Breast epithelium (tissue), 4 donors: ENCODE measurements at regions not wholly inside any gene's neighbourhood (a gene's known extent, or its start where the extent isn't known, plus 50 kb on each side); places are given as distances from the start of the nearest gene placed in this dataset.

Experiments used
- DNase-seq, 2 donors: peaks; one replicate each; pipeline ENCODE4 v3.0.0-alpha.2; 2019; ENCODE audit warnings: low spot score in 2 of 2
- H3K27ac ChIP-seq, 2 donors: fragments of 200-600 bp; sonication (generic) in 1 of 2; one replicate each; pipeline ENCODE4 v1.5.1; 2016 to 2019; ENCODE audit warnings: mild to moderate bottlenecking in 1 of 2
- H3K27me3 ChIP-seq, 2 donors: fragments of 200-600 bp; sonication (generic) in 1 of 2; one replicate each; pipeline versions ENCODE4 v1.5.1 to v1.6.0; 2017 to 2019; ENCODE audit warnings: control low read depth in 1 of 2, mild to moderate bottlenecking in 1 of 2
- H3K36me3 ChIP-seq: fragments of 200-600 bp; one replicate; pipeline ENCODE4 v1.5.1; 2019
- H3K4me1 ChIP-seq, 2 donors: fragments of 200-600 bp; sonication (generic); one replicate each; pipeline ENCODE4 v1.5.1; 2016 to 2019; ENCODE audit warnings: control low read depth in 1 of 2
- H3K4me3 ChIP-seq, 3 donors: fragments of 200-600 bp; sonication (generic); 1 replicate in 2 of 3; 2 replicates in 1 of 3; pipeline ENCODE4 v1.5.1; 2016 to 2019; ENCODE audit warnings: mild to moderate bottlenecking in 3 of 3, moderate library complexity in 2 of 3
- H3K9me3 ChIP-seq, 2 donors: fragments of 200-600 bp; sonication (generic) in 1 of 2; one replicate each; pipeline ENCODE4 v1.5.1; 2016 to 2019; ENCODE audit warnings: control low read depth in 1 of 2
- POLR2A ChIP-seq: fragments of 450-650 bp; IDR thresholded peaks from one replicate; pipeline ENCODE4 v1.6.1; 2016; ENCODE audit warnings: antibody characterized with exemption, mild to moderate bottlenecking, moderate library complexity
- POLR2AphosphoS5 ChIP-seq, 3 donors: sonication (generic); formaldehyde crosslinking; IDR thresholded peaks; one replicate each; pipeline ENCODE4 v1.6.1; 2017; ENCODE audit warnings: antibody characterized with exemption in 3 of 3
- intact Hi-C: fragments of 100-400 bp; cut with DNase I; formaldehyde crosslinking; loops from one replicate; pipeline ENCODE4 v1.15.1; 2023; ENCODE audit warnings: low total_unique reads
- TF ChIP-seq, protein P1 (sequence below), 3 donors: fragments of 450-650 bp; IDR thresholded peaks; one replicate each; pipeline ENCODE4 v1.5.1; 2016 to 2017; ENCODE audit warnings: antibody characterized with exemption in 3 of 3, mild to moderate bottlenecking in 3 of 3, moderate library complexity in 3 of 3

DNA sequence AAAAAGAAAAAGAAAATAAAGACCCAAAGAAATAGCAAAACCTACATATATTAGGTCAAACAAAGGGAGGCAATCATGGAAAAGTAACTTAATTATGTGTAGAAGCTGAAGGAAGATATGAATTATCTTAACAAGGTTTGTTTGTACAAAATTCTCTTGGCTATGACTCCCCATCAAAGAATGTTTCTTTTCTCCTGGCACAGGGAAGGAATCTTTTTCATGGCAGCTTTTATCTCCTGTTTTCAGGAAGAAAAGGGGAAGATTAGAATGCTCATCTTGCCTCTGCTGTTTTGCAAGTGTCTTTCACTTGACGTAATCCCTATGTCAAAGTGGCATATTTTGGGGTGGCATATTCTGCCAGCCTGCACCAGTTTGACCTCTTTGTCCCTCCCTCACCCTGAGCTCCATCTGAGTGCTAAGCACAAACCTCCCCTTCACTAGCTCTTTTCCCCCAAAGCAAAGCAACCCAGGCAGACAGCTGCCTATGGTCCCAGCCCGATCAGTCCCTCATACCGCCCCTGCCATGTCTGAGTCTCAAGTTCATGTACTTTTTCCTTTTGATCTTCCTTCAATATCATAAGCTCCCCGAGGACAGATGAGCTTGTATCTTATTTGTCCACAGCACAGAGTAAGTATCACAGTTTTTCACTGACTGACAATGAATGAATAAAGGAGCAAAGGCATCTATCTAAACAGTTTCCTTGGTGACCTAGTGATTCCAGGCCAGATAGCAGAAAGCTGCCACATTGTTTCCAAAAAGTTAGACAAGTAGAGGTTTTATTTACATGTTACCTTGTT lies 242.8 kb upstream of the ANKRD55 start:
- Histone ChIP-seq H3K4me3 (no peak overlapping the region), H3K27me3 (no peaks in the 10 kb centered on the region), H3K36me3 (no peaks in the 10 kb centered on the region), H3K9me3 (no peaks in the 10 kb centered on the region), H3K27ac (peak overlapping the region; percentile 4 to 51), H3K4me1 (no peaks in the 10 kb centered on the region)
- TF ChIP-seq POLR2A: no peak
- TF ChIP-seq, protein P1, sequence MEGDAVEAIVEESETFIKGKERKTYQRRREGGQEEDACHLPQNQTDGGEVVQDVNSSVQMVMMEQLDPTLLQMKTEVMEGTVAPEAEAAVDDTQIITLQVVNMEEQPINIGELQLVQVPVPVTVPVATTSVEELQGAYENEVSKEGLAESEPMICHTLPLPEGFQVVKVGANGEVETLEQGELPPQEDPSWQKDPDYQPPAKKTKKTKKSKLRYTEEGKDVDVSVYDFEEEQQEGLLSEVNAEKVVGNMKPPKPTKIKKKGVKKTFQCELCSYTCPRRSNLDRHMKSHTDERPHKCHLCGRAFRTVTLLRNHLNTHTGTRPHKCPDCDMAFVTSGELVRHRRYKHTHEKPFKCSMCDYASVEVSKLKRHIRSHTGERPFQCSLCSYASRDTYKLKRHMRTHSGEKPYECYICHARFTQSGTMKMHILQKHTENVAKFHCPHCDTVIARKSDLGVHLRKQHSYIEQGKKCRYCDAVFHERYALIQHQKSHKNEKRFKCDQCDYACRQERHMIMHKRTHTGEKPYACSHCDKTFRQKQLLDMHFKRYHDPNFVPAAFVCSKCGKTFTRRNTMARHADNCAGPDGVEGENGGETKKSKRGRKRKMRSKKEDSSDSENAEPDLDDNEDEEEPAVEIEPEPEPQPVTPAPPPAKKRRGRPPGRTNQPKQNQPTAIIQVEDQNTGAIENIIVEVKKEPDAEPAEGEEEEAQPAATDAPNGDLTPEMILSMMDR (IDR thresholded peaks at IDR 0.05): no peak
- TF ChIP-seq POLR2AphosphoS5 (IDR thresholded peaks at IDR 0.05): no peak
- intact Hi-C loops: no loop called here
- no peak for DNase-seq

DNA sequence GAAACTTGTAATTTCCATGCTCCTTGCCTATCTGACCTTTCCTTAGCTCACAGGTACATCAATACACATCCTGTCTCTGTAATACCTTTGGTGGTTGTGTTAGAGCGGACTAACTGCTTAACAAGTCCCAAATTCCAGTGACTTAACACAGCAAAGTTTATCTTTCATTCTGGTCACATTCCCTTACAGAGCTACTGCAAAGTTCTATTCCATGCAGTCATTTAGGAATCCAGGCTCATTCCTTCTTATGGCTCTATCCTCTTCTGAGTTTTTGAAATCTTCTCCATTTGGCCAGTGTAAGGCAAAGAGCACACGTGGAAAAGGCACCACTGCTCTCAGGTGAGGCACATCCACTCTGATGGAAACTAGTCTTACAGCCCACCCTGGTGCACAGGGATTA lies 238.6 kb upstream of the ANKRD55 start:
- H3K4me3 ChIP-seq: no peak overlapping the region
- no peak overlapping the region for H3K27ac ChIP-seq
- intact Hi-C loops: no loop called here
- H3K36me3 ChIP-seq: no peaks in the 10 kb centered on the region
- no peak for DNase-seq
- no peaks in the 10 kb centered on the region for H3K27me3 ChIP-seq
- no peaks in the 10 kb centered on the region for H3K4me1 ChIP-seq
- TF ChIP-seq POLR2A: no peak
- TF ChIP-seq, protein P1 (IDR thresholded peaks at IDR 0.05): no peak
- no peak for TF ChIP-seq POLR2AphosphoS5 (IDR thresholded peaks at IDR 0.05)
- no peaks in the 10 kb centered on the region for H3K9me3 ChIP-seq

DNA sequence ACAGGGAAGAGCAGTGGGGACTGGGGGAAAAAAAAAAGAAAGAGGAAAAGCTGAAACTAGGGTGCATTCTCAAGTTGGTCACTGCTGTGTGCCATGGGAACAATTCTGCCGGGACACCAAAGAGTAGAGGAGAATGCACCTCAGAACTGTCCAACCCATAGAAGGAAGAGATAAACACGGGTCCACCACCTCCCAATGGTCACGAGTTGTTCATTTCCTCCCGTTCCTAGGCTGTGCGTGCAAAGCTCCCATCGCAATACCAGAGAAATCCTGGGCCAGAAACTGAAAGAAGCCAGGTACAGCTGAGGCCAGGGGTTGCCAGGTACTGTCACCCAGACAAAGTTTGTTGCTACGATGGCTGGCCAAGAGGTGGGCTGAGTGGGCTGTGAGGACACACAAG lies 236.9 kb upstream of the ANKRD55 start:
- TF ChIP-seq POLR2A (no peak), POLR2AphosphoS5 (IDR thresholded peaks at IDR 0.05) (no peak)
- TF ChIP-seq, protein P1 (IDR thresholded peaks at IDR 0.05): no peak
- intact Hi-C loops: no loop called here
- no peak for DNase-seq

DNA sequence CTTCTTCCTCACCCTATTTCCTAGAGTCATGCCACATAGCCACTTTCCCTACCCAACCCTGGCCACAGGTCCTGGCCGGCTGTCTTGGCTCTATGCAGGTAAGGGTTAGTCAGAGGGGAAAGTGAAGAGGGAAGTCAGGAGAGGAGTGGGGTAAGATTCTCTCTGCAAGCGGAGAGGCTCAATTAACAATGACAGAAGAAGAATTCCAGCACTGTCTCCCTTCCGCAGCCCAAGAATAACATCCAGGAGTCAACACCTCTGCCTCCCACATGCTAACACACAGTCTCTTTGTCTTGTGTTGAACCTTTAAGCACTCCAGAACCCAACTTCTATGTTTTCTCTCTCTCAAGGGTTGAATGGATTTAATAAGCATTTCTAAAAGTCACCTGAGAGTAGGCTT lies 235.1 kb upstream of the ANKRD55 start:
- intact Hi-C loops: no loop called here
- no peaks in the 10 kb centered on the region for H3K9me3 ChIP-seq
- no peak for TF ChIP-seq POLR2A
- TF ChIP-seq, protein P1 (IDR thresholded peaks at IDR 0.05): no peak
- TF ChIP-seq POLR2AphosphoS5 (IDR thresholded peaks at IDR 0.05): no peak
- peaks cover 0 to 3% of the 10 kb centered on the region in 2 donors for H3K4me1 ChIP-seq
- peak overlapping the region; percentile 64 to 73 for H3K27ac ChIP-seq
- peak in 1 of 2 donors; percentile 22 for DNase-seq
- H3K36me3 ChIP-seq: no peaks in the 10 kb centered on the region
- no peak overlapping the region for H3K4me3 ChIP-seq
- no peaks in the 10 kb centered on the region for H3K27me3 ChIP-seq

More for the DNA sequence above, 236.9 kb upstream of the ANKRD55 start:
- Histone ChIP-seq H3K9me3 (no peaks in the 10 kb centered on the region), H3K27ac (no peak overlapping the region), H3K4me3 (no peak overlapping the region), H3K4me1 (peaks cover 0 to 3% of the 10 kb centered on the region in 2 donors), H3K36me3 (no peaks in the 10 kb centered on the region), H3K27me3 (no peaks in the 10 kb centered on the region)

DNA sequence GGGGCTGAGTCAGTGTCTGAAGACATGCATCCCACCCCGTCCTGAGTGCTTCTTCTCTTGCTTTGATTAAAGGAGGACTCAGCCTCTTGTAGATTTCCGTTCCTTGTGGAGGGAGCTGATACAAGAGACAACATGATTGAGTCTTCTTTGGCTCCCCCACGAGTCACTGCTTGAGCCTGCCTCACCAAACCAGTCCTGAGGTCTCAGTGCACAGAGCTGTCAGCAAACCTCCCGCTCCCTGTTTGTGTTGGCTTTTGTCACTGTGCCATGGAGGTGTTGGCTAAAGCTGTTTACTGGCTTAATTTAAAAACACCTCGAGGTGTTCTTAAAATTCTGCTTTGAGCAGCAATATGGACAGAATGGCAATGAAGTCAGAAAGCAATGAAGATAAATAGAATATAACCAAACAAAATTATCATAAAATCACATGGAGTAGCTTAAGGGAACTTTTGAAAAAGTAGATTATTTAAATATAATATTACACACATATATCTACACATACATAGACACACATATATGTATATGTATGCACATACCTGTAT lies 234.1 kb upstream of the ANKRD55 start:
- TF ChIP-seq POLR2AphosphoS5 (IDR thresholded peaks at IDR 0.05): no peak
- no peak for TF ChIP-seq POLR2A
- TF ChIP-seq, protein P1 (IDR thresholded peaks at IDR 0.05): no peak
- intact Hi-C loops: no loop called here
- H3K9me3 ChIP-seq: no peaks in the 10 kb centered on the region
- no peaks in the 10 kb centered on the region for H3K27me3 ChIP-seq
- DNase-seq: peak in 1 of 2 donors; percentile 30
- H3K4me3 ChIP-seq: no peak overlapping the region
- peak overlapping the region; percentile 53 to 73 for H3K27ac ChIP-seq
- no peaks in the 10 kb centered on the region for H3K36me3 ChIP-seq
- peaks cover 0 to 3% of the 10 kb centered on the region in 2 donors for H3K4me1 ChIP-seq
